Ascending aorta (tissue), 2 donors: ENCODE measurements at regions not wholly inside any gene's neighbourhood (a gene's known extent, or its start where the extent isn't known, plus 50 kb on each side); places are given as distances from the start of the nearest gene placed in this dataset.

Source experiments
- DNase-seq, 2 donors: peaks; one replicate each; pipeline ENCODE4 v3.0.0-alpha.2; 2019; ENCODE audit warnings: low spot score in 2 of 2
- H3K27ac ChIP-seq, 2 donors: fragments of 200-600 bp; sonication (generic); one replicate each; pipeline ENCODE4 v1.5.1; 2016 to 2017; ENCODE audit warnings: mild to moderate bottlenecking in 1 of 2
- H3K27me3 ChIP-seq: fragments of 200-600 bp; sonication (generic); one replicate; pipeline ENCODE4 v1.5.1; 2017
- H3K36me3 ChIP-seq, 2 donors: fragments of 200-600 bp; sonication (generic); one replicate each; pipeline ENCODE4 v1.5.1; 2016
- H3K4me1 ChIP-seq, 2 donors: fragments of 200-600 bp; sonication (generic); one replicate each; pipeline ENCODE4 v1.5.1; 2016 to 2017; ENCODE audit warnings: mild to moderate bottlenecking in 1 of 2
- H3K4me3 ChIP-seq, 2 donors: fragments of 200-600 bp; sonication (generic); one replicate each; pipeline ENCODE4 v1.5.1; 2016 to 2017; ENCODE audit warnings: mild to moderate bottlenecking in 1 of 2
- H3K9me3 ChIP-seq, 2 donors: fragments of 200-600 bp; sonication (generic); one replicate each; pipeline ENCODE4 v1.5.1; 2016
- intact Hi-C: fragments of 100-400 bp; cut with DNase I; formaldehyde crosslinking; loops from one replicate; pipeline ENCODE4 v1.15.1; 2023
- TF ChIP-seq, protein P1 (sequence below), 3 experiments: fragments of 200-600 bp in 2 of 3; fragments of 450-650 bp in 1 of 3; sonication (generic) in 2 of 3; IDR thresholded peaks; one replicate each; pipeline ENCODE4 v1.5.1; 2016 to 2019; ENCODE audit warnings: antibody characterized with exemption in 3 of 3, mild to moderate bottlenecking in 1 of 3, moderate library complexity in 1 of 3

DNA sequence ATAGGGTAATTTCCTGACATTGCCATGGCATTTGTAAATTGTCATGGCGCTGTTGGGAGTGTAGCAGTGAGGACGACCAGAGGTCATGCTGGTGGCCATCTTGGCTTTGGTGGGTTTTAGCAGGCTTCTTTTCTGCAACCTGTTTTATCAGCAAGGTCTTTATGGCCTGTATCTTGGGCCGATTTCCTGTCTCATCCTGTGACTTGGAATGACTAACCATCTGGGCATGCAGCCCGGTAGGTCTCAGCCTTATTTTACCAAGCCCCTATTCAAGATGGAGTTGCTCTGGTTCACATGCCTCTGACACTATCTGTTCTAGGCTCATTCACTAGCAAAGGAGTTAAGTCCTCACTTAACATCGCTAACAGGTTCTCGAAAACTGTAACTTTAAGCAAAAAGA, 1374.2 kb downstream of the FAM181B start:
- no peaks in the 10 kb centered on the region for H3K36me3 ChIP-seq
- no peaks in the 10 kb centered on the region for H3K4me1 ChIP-seq
- H3K9me3 ChIP-seq = no peaks in the 10 kb centered on the region
- intact Hi-C loops = no loop called here
- H3K27me3 ChIP-seq = no peaks in the 10 kb centered on the region
- no peak overlapping the region for H3K27ac ChIP-seq
- TF ChIP-seq, protein P1, sequence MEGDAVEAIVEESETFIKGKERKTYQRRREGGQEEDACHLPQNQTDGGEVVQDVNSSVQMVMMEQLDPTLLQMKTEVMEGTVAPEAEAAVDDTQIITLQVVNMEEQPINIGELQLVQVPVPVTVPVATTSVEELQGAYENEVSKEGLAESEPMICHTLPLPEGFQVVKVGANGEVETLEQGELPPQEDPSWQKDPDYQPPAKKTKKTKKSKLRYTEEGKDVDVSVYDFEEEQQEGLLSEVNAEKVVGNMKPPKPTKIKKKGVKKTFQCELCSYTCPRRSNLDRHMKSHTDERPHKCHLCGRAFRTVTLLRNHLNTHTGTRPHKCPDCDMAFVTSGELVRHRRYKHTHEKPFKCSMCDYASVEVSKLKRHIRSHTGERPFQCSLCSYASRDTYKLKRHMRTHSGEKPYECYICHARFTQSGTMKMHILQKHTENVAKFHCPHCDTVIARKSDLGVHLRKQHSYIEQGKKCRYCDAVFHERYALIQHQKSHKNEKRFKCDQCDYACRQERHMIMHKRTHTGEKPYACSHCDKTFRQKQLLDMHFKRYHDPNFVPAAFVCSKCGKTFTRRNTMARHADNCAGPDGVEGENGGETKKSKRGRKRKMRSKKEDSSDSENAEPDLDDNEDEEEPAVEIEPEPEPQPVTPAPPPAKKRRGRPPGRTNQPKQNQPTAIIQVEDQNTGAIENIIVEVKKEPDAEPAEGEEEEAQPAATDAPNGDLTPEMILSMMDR (IDR thresholded peaks at IDR 0.05) = no peak
- H3K4me3 ChIP-seq = no peak overlapping the region
- no peak for DNase-seq

DNA sequence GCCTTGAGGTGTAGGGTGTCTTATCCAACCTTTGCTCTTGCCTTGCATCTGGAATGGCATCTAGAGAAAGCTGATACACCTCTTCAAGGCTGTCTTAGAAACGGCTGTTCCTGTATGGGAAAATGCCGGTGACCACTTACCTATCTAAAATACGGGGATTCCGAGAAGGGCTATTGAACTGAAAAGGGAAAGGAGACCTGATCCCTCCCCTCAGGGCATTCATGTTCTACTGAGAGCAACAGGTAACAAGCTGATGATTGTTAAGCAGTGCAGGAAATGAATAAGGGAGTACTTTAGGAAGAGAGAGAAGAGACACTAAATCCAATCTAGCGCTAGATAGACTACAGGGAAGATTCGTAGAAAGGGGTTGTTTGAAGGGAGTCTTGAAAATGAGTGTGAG, 1388.1 kb downstream of the FAM181B start:
- Histone ChIP-seq H3K36me3 (no peaks in the 10 kb centered on the region), H3K4me1 (no peaks in the 10 kb centered on the region), H3K27ac (no peak overlapping the region), H3K27me3 (no peaks in the 10 kb centered on the region), H3K9me3 (no peaks in the 10 kb centered on the region), H3K4me3 (no peak overlapping the region)
- TF ChIP-seq, protein P1 (IDR thresholded peaks at IDR 0.05) = no peak
- intact Hi-C loops = no loop called here
- DNase-seq = no peak

DNA sequence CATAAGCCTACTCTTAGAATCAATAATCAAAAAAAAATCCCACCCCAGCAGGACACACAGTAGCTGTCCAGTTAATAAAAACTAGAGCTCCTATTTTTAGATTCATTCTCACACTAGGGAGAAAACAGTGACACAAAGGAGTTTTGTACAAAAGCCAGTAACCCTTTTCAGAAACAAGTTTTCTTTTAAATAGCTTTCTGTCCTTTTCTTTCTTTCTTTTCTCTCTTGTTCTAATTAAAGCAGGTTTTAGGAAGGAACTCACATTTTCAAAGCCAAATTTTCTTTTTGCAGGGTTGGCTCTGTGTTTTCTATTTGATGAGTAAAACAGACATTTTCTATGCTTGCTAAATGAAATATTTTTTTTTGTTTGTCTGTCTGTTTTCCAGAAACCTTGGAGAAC, 1390.7 kb downstream of the FAM181B start:
- H3K36me3 ChIP-seq = no peaks in the 10 kb centered on the region
- H3K27ac ChIP-seq = no peak overlapping the region
- no peaks in the 10 kb centered on the region for H3K27me3 ChIP-seq
- H3K4me1 ChIP-seq = no peaks in the 10 kb centered on the region
- H3K4me3 ChIP-seq = no peak overlapping the region
- TF ChIP-seq, protein P1 (IDR thresholded peaks at IDR 0.05) = no peak
- H3K9me3 ChIP-seq = no peaks in the 10 kb centered on the region
- intact Hi-C loops = no loop called here
- no peak for DNase-seq

DNA sequence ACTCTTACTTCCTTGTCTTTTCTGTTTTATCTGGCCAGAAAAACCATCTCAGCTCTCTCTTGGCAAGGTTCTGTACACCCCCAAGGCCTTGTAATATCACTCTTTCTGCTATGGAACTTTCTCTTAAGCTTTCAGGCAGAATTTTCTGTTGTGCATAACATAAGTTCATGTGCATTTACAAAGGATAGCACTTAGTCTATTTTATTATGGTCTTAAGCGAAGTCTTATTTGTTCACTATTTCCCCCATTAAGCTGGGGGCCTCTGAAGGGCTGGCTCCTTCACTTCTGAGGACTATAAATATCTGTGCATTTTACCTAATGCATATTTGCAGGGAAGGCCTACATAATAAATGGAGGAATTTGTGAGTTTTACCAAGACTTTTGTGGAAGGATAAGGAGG, 1393.4 kb downstream of the FAM181B start:
- intact Hi-C loops = no loop called here

DNA sequence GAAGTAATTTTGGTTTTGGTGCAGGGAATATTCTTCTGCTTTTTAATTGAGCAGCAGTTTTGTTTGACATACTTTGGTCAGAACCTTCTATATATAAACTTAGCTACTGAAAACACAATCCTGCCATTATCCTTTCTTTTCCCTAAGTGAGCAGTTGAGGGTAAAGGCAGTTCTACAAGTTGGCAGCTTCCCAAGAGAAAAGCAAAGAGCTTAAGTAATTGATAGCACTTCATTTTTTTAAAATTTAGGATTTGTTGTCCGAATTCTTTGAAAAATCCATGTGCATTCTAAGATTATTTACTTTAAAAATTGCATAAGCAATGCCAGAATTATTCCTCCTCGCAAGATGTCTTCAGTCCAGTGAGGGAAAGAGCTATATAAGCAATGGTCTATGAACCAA, 1394.1 kb downstream of the FAM181B start:
- Histone ChIP-seq H3K4me3 (no peak overlapping the region), H3K36me3 (no peaks in the 10 kb centered on the region), H3K9me3 (no peaks in the 10 kb centered on the region), H3K27me3 (no peaks in the 10 kb centered on the region), H3K4me1 (no peaks in the 10 kb centered on the region), H3K27ac (no peak overlapping the region)
- DNase-seq = no peak
- TF ChIP-seq, protein P1 (IDR thresholded peaks at IDR 0.05) = no peak
- intact Hi-C loops = no loop called here

More for the DNA sequence above, 1393.4 kb downstream of the FAM181B start:
- DNase-seq = no peak
- Histone ChIP-seq H3K36me3 (no peaks in the 10 kb centered on the region), H3K4me3 (no peak overlapping the region), H3K4me1 (no peaks in the 10 kb centered on the region), H3K9me3 (no peaks in the 10 kb centered on the region), H3K27ac (no peak overlapping the region), H3K27me3 (no peaks in the 10 kb centered on the region)
- TF ChIP-seq, protein P1 (IDR thresholded peaks at IDR 0.05) = no peak

DNA sequence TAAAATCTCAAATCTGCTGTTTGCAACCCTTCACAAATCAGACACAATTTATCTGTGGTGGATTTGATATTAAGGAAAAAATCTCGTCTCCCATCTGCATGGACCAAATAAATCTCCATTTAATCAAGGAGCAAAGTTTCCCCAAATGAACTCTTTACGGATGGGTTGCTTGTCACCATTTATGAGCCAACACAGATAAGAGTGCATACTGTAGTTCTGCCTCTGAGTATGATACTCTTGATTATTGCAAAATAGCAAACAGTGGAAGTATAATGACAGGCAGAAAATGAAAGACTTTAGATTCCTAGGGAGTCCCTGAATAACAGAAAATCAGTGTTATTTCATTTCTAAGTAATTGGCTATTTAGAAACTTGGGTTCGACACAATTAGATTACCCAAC, 1395.9 kb downstream of the FAM181B start:
- intact Hi-C loops = no loop called here

More for the DNA sequence above, 1395.9 kb downstream of the FAM181B start:
- no peaks in the 10 kb centered on the region for H3K36me3 ChIP-seq
- no peaks in the 10 kb centered on the region for H3K9me3 ChIP-seq
- TF ChIP-seq, protein P1 (IDR thresholded peaks at IDR 0.05) = no peak
- no peak overlapping the region for H3K27ac ChIP-seq
- H3K4me3 ChIP-seq = no peak overlapping the region
- H3K4me1 ChIP-seq = no peaks in the 10 kb centered on the region
- DNase-seq = no peak
- no peaks in the 10 kb centered on the region for H3K27me3 ChIP-seq
